Natural killer cell (primary cell): ENCODE measurements at regions not wholly inside any gene's neighbourhood (a gene's known extent, or its start where the extent isn't known, plus 50 kb on each side); places are given as distances from the start of the nearest gene placed in this dataset.

ENCODE experiments used
- ATAC-seq, 3 donors: fragments of 150-1000 bp in 2 of 3; fragments of 200-7000 bp in 1 of 3; cut with Tn5 transposase; 1 replicate in 1 of 3; 2 replicates in 2 of 3; pipeline ENCODE4 v1.10.0; 2021; ENCODE audit warnings: mild to moderate bottlenecking in 2 of 3, moderate library complexity in 2 of 3
- DNase-seq, 2 donors: peaks; one replicate each; pipeline versions ENCODE4 v3.0.0 to v3.0.0-alpha.2; 2013 to 2021; ENCODE audit warnings: mixed read lengths in 1 of 2
- H3K27ac ChIP-seq: one replicate; pipeline ENCODE4 v1.5.1; 2013; ENCODE audit warnings: mild to moderate bottlenecking, low read length
- H3K27me3 ChIP-seq: one replicate; pipeline ENCODE4 v1.6.1; 2013; ENCODE audit warnings: low read length; ENCODE audit not compliant: control insufficient read depth, insufficient read depth
- H3K36me3 ChIP-seq: one replicate; pipeline ENCODE4 v1.6.1; 2013; ENCODE audit warnings: low read length; ENCODE audit not compliant: control insufficient read depth, insufficient read depth
- H3K4me1 ChIP-seq: one replicate; pipeline ENCODE4 v1.6.1; 2013; ENCODE audit warnings: low read length; ENCODE audit not compliant: control insufficient read depth, insufficient read depth
- H3K4me3 ChIP-seq: one replicate; pipeline ENCODE4 v1.5.1; 2013; ENCODE audit warnings: low read length
- H3K9me3 ChIP-seq: one replicate; pipeline ENCODE4 v1.6.1; 2013; ENCODE audit warnings: low read length; ENCODE audit not compliant: control insufficient read depth, insufficient read depth
- H3K27ac Mint-ChIP-seq, 2 donors: one replicate each; pipeline ENCODE4 v1.8.0; 2022; ENCODE audit warnings: mild to moderate bottlenecking in 2 of 2, mixed read lengths in 2 of 2, moderate library complexity in 1 of 2
- H3K27me3 Mint-ChIP-seq, 2 donors: one replicate each; pipeline ENCODE4 v1.8.0; 2022; ENCODE audit warnings: low read depth in 2 of 2, mixed read lengths in 2 of 2
- H3K36me3 Mint-ChIP-seq: one replicate; pipeline ENCODE4 v1.8.0; 2022; ENCODE audit warnings: mixed read lengths
- H3K4me1 Mint-ChIP-seq, 2 donors: one replicate each; pipeline ENCODE4 v1.8.0; 2022; ENCODE audit warnings: mixed read lengths in 2 of 2
- H3K4me3 Mint-ChIP-seq: one replicate; pipeline ENCODE4 v1.8.0; 2022; ENCODE audit warnings: mild to moderate bottlenecking, moderate library complexity, mixed read lengths
- H3K9me3 Mint-ChIP-seq, 2 donors: one replicate each; pipeline ENCODE4 v1.8.0; 2022; ENCODE audit warnings: mixed read lengths in 2 of 2
- CTCF ChIP-seq: fragments of 200-600 bp; IDR thresholded peaks from one replicate; pipeline ENCODE4 v1.8.0; 2022; ENCODE audit warnings: antibody characterized with exemption
- WGBS: methylation state at CpG from one replicate; pipeline ENCODE4 v1.1.7; 2013; ENCODE audit warnings: missing lambda C conversion rate; ENCODE audit not compliant: insufficient coverage; 5-methylcytosine and 5-hydroxymethylcytosine counted together
- intact Hi-C: fragments of 100-400 bp; cut with micrococcal nuclease; formaldehyde crosslinking; loops from one replicate; pipeline ENCODE4 v1.14.2; 2022

GRCh38 chr18:76750917-76751890 is 71.2 kb upstream of the ZNF236 start:
- Histone ChIP-seq H3K4me1 (no peaks in the 10 kb centered on the region), H3K27ac (no peak overlapping the region), H3K36me3 (no peaks in the 10 kb centered on the region), H3K9me3 (peaks cover 5% of the 10 kb centered on the region), H3K27me3 (no peaks in the 10 kb centered on the region), H3K4me3 (no peak overlapping the region)
- intact Hi-C loops, result loop anchor here (1.0 kb wide), 1 partner anchor 15 kb away; no protein-coding TSS in a partner anchor
- no peak for DNase-seq
- Mint-ChIP-seq H3K36me3 (peaks cover 7% of the 10 kb centered on the region), H3K4me3 (no peak overlapping the region), H3K4me1 (no peaks in the 10 kb centered on the region), H3K27me3 (peaks cover under 1 to 6% of the 10 kb centered on the region in 2 donors), H3K27ac (no peak overlapping the region), H3K9me3 (peaks cover 0 to 2% of the 10 kb centered on the region in 2 donors)
- no peak for TF ChIP-seq CTCF
- WGBS, result 87% methylated on average over 5 of the region's 5 CpGs
- ATAC-seq, result no peak

- DNase-seq, result no peak
- Mint-ChIP-seq H3K9me3 (peaks cover 0 to 2% of the 10 kb centered on the region in 2 donors), H3K36me3 (peaks cover 7% of the 10 kb centered on the region), H3K4me3 (no peak overlapping the region), H3K27me3 (peaks cover 3 to 6% of the 10 kb centered on the region in 2 donors), H3K27ac (no peak overlapping the region), H3K4me1 (no peaks in the 10 kb centered on the region)
- H3K9me3 ChIP-seq, result peaks cover 5% of the 10 kb centered on the region
- H3K27me3 ChIP-seq, result no peaks in the 10 kb centered on the region
- TF ChIP-seq CTCF, result no peak
- no peaks in the 10 kb centered on the region for H3K4me1 ChIP-seq
- no peak overlapping the region for H3K4me3 ChIP-seq
- no peak for ATAC-seq
- H3K36me3 ChIP-seq, result no peaks in the 10 kb centered on the region
- no peak overlapping the region for H3K27ac ChIP-seq
- intact Hi-C loops, result no loop called here
These were observed 72.1 kb upstream of the ZNF236 start for GRCh38 chr18:76750269-76750668.

- H3K27me3 ChIP-seq, result no peaks in the 10 kb centered on the region
- intact Hi-C loops, result no loop called here
- no peaks in the 10 kb centered on the region for H3K36me3 ChIP-seq
- H3K9me3 ChIP-seq, result peaks cover 5% of the 10 kb centered on the region
- H3K4me1 ChIP-seq, result no peaks in the 10 kb centered on the region
- no CpG with 5 or more reads among the region's 1 CpG for WGBS
- DNase-seq, result no peak
- Mint-ChIP-seq H3K4me1 (no peaks in the 10 kb centered on the region), H3K27me3 (peaks cover 5 to 6% of the 10 kb centered on the region in 2 donors), H3K4me3 (no peak overlapping the region), H3K9me3 (peaks cover 0 to 2% of the 10 kb centered on the region in 2 donors), H3K27ac (no peak overlapping the region), H3K36me3 (peaks cover 7% of the 10 kb centered on the region)
- H3K27ac ChIP-seq, result no peak overlapping the region
- H3K4me3 ChIP-seq, result no peak overlapping the region
- no peak for ATAC-seq
- no peak for TF ChIP-seq CTCF
These were observed 74.7 kb upstream of the ZNF236 start for GRCh38 chr18:76747676-76748075.
